NCI-H2107 (cell line): ENCODE measurements at regions not wholly inside any gene's neighbourhood (a gene's known extent, or its start where the extent isn't known, plus 50 kb on each side); places are given as distances from the start of the nearest gene placed in this dataset.
"Not testable (repeated sequence)": the region's sequence is repeated elsewhere in the genome, so short reads cannot be mapped to it uniquely, and the experiment has no call there.

ENCODE experiments used
- DNase-seq: peaks from one replicate; lab custom pipeline; 2025; lab: John Stamatoyannopoulos, UW

- DNase-seq, result no peak
These were observed 213.5 kb upstream of the POU1F1 start for GRCh38 chr3:87489892-87490291.

DNA sequence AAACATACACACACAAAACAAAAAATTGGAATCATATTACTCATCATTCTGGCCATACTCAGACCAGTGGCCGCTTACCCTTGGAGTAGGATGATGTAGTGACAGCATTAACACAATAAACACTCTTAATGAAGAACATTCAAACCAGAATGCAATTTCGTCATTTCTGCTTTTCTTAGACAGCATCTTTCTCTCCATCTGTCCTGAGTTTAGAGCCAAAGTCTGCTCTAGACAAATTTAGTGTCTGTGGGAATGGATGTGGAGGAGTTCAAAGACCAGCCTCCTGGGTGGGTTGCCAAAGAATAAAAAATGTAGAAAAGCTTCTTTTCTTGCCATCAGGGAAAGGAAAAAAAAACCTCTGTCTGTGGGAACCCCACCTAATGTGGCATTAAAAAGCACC lies 212.4 kb upstream of the POU1F1 start:
- DNase-seq, result no peak

- DNase-seq, result not testable (repeated sequence)
These were observed 210.3 kb upstream of the POU1F1 start for GRCh38 chr3:87486635-87487034.

- DNase-seq, result no peak
These were observed 209.7 kb upstream of the POU1F1 start for GRCh38 chr3:87486115-87486514.

- DNase-seq, result no peak
These were observed 202.3 kb upstream of the POU1F1 start for GRCh38 chr3:87478716-87479115.

DNA sequence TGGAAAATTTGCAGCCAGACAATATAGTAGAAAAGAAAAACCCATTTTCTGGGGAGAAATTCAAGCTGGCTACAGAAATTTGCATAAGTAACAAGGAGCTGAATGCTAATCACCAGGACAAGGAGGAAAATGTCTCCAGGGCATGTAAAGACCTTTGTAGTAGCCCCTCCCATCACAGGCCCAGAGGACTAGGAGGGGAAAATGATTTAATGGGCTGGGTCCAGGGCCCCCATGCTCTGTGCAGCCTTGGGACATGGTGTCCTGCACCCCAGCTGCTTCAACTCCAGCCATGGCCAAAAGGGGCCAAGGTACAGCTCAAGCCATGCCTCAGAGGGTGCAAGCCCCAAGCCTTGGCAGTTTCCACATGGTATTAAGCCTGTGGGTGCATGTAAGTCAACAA lies 197.6 kb upstream of the POU1F1 start:
- DNase-seq, result no peak

DNA sequence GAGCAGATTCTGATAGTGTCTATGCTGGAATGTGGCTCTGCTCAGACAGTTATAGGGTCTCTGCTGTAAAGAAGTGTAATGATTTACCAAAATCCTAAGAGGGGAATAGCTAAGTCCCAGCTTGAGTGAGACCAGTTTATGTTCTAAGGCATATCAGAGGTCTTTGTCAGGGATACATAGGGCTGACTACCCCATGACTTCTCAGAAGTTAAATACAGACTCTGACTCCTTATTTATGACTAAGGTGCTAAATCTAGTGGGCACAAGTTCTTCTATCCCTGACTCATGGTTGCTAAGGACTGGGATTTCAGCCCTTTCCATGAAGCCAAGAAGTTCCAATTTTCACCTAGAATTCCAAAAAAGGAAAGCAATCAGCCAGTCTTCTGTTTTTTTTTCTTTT lies 192.6 kb upstream of the POU1F1 start:
- no peak for DNase-seq

GRCh38 chr3:87468235-87468634 lies 191.9 kb upstream of the POU1F1 start:
- DNase-seq, result no peak

DNA sequence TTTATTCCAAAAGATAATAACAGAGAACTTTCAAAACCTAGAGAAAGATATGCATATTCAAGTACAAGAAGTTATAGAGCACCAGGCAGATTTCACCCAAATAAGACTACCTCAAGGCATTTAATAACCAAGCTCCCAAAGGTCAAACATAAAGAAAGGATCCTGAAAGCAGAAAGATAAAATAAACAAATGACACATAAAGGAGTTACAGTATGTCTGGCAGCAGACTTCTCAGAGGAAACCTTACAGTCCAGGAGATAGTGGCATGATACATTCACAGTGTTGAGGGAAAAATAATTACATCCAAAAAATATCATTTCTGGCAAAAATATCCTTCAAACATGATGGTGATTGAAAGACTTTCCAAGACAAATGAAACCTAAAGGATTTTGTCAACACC lies 185.8 kb upstream of the POU1F1 start:
- no peak for DNase-seq

- DNase-seq, result no peak
These were observed 185.1 kb upstream of the POU1F1 start for GRCh38 chr3:87461443-87461842.

- DNase-seq, result no peak
These were observed 184.7 kb upstream of the POU1F1 start for GRCh38 chr3:87461036-87461435.

DNA sequence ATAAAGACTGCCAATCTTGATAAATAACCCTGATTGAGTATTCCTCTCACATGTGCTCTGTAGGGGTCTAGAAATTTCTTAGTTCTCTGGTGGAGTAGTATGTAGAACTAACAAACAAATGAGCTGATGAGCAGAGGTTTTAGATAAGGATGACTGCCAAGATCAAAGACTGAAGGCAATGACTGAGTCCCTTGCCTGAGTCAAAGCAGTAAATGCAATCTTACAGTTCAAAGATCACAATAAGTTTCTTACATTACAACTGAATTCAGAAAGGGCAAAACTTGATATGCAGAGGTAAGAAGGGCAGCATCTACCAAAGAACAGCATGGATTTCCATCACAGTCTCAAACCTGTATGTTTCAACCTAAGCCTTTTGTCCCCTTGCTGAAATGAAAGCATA lies 172.2 kb upstream of the POU1F1 start:
- DNase-seq, result no peak

DNA sequence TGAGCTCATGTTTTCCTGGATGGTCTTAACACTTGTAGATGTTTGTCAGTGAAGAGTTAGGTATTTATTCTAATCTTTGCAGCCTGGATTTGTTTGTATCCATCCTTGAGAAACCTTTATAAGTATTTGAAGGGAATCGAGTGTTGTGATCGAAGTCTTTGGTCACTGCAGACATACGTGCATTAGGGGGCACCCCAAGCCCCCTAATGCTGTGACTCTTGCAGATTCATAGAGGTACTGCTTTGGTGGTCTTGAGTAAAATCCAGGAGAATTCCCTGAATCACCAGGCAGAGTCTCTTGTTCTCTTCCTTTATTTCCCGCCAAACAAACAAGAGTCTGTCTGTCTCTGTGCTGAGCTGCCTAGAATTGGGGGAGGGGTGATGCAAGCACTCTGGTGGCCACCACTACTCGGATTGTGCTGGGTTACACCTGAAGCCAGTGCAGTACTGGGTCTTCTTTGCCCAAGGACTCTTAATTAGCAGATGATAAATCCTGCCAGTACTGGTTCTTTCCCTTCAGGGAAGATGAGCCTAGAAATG lies 170.5 kb upstream of the POU1F1 start:
- no peak for DNase-seq

GRCh38 chr3:87442470-87442869 lies 166.1 kb upstream of the POU1F1 start:
- DNase-seq, result no peak

DNA sequence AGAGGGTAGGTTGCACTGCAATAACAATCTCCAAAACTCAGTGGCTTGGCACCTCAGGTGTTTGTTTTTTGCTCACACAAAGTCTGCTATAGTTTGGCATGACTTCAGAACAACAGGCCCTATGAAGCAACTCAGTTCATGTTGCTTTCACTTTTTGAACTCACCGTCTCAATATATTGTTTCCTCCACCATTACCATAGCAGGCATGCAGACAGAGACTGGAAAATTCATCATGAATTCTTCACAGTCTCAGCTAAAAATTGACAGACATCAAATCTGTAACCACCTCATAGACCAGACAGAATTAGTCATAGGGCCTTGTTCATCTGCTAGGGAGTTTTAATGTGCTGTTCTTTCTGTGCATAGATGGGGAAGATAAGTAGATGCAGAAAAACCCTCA lies 161.4 kb upstream of the POU1F1 start:
- no peak for DNase-seq

GRCh38 chr3:87436781-87437543 lies 160.6 kb upstream of the POU1F1 start:
- no peak for DNase-seq

GRCh38 chr3:87435926-87436620 lies 159.7 kb upstream of the POU1F1 start:
- DNase-seq, result no peak

DNA sequence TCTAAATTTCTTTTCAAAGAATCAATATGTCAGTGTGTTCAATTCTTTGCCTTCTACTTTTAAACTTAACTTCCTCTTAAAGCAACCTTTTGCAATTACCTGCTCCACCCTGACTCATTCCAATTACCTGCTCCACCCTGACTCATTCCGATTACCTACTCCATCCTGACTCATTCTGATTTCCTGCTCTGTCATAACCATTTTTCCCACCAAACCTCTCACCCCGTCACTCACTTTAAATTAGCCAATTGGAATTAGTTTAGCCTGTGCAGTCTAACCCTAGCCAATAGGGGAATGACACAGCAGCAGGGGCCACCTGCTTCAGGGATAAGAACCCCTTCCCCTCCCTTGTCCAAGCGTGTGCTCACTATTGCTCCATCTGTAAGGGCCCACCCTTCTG lies 157.1 kb upstream of the POU1F1 start:
- not testable (repeated sequence) for DNase-seq

DNA sequence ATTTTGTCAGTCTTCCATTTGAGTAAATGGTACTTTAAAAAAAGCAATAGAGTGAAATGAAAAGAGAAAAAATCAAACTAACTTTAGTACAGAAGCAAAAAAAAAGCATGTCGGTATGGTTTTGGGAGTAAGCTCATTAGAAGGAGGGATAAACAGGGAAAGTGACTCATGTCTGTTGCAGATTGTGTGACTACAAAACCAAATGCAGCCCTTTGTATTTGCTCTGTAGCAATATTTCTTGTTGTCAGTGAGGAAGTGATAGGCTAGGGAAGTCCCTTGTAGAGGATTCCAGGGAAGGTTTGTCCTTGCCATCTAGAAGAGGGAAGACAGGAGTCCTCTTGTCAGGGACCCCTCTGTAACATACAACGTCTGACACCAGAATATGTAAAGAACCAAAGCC lies 150.5 kb upstream of the POU1F1 start:
- DNase-seq, result no peak

GRCh38 chr3:87425056-87425455 lies 148.7 kb upstream of the POU1F1 start:
- no peak for DNase-seq

GRCh38 chr3:87423336-87423735 lies 147.0 kb upstream of the POU1F1 start:
- DNase-seq, result no peak

- no peak for DNase-seq
These were observed 145.9 kb upstream of the POU1F1 start for GRCh38 chr3:87422333-87422732.

GRCh38 chr3:87420171-87420570 lies 143.8 kb upstream of the POU1F1 start:
- DNase-seq, result no peak

DNA sequence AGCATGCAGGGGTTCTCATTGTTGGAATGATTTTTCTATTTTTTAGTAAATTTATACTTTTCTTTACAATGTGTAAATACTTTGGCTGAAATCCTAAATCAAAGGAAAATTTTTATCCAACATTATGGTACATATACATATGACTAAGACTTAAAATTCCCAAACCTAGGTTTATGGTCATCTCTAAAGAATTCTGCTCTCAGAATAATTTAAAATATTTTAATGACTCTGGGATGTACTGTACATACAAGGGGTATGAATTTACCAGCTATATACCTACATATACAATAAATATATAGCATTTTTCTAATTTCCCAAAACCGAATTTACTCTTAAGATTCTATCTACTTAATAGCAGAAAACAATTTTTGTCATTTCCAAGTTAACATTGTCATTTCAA lies 137.9 kb upstream of the POU1F1 start:
- DNase-seq, result no peak
